GM18499 (cell line): ENCODE measurements at regions not wholly inside any gene's neighbourhood (a gene's known extent, or its start where the extent isn't known, plus 50 kb on each side); places are given as distances from the start of the nearest gene placed in this dataset.

ENCODE experiments used
- ATAC-seq: cut with Tn5 transposase; IDR thresholded peaks from one replicate; pipeline ENCODE4 v1.9.1; 2021; ENCODE audit warnings: moderate number of reproducible peaks; ENCODE audit not compliant: insufficient read depth, unreplicated experiment

DNA sequence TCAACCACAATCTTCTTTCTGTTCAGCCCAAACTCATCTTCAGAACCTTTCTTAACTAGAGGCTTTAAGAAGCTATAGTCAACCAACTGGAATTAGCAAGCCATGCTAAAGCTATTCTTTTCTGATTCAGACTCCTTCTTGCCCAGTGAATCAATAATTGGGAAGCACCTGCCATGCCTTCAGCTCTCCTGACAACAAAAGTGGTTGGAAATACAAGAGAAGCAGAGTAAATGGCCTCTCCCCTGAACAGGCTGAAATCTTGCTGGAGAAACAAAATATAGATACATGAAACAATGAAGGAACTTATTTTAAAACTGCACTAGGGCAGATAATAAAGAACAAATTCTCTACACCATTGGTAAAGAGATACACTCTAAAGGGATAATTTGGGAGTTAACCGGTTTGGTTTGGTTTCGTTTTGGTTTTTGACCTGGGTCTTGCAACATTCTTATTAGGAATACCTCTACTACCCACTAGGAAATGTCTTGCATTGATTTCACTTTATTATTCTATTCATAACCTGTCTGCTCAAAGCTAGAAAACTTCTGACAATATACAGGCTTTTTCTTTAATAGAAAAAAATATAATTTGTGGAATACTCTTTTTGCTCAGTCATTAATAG, 173.6 kb upstream of the DYNLRB2 start:
- no peak for ATAC-seq

DNA sequence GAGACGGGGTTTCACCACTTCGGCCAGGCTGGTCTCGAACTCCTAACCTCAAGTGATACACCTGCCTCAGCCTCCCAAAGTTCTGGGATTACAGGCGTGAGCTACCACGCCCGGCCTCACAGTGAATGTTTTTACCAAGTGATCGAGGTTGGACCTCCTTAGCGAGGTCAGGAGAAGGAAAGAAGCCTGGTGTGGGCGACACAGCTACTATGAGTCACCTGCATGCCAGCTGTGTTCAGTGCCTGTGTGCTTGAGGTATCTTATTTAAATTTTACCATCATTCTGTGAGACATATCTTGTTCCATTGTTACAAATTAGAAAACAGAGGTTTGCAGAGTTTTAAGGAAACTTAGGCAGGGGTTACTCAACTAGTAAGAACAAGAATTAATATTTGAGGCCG, 174.8 kb upstream of the DYNLRB2 start:
- no peak for ATAC-seq

DNA sequence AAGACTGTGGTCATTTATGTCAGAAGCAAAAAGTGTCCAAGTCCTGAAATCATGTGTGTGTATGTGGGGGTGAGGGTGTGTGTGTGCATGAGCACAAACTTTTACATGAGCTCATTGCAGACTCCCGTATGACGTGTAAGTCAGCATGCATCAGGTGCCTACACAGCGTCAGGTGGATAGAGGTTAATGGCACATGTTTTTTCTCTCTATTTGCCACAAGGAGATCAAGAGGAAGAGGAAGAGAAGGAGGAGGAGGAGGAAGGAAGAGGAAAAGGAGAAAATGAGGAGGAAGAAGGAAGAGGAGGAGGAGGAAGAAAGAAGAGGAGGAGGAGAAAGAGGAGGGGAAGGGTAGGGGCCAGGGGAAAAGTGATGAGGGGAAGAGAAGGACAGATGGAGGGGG, 178.0 kb upstream of the DYNLRB2 start:
- ATAC-seq, result no peak

DNA sequence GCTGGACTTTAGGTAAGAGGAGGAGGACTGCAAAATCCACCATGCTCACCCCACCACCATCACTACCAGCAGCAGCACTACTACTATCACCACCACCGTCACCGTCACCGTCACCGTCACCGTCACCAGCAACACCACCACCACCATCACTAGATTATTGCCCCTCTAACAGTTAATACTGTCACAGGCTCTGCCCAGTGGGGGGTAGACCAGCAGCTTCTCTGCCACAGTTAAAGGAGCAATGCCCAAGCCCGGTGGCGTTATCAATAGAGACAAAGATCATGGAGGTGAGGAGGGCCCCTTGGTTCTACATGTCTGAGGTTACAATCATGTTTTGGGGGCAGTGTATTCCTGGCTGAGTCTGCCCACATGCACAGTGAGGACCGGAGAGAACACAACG, 184.4 kb upstream of the DYNLRB2 start:
- ATAC-seq, result no peak

DNA sequence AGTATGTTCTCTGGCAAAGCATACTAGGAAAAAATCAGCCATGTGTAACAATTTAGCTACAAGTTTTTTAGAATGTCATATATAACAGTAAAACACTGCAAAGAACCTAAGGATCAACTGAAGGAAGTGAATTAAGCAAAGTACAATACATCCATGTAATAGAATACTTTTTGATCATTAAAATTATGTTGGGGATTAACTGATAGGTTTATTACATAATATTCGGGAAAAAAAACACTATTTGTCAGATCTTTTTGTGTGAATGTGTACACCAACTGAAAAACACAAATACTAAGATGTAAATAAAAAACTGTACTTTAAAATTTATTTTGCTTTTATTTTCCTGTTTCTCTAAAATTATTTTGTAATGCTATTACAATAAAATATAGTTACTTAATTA, 185.5 kb upstream of the DYNLRB2 start:
- no peak for ATAC-seq

DNA sequence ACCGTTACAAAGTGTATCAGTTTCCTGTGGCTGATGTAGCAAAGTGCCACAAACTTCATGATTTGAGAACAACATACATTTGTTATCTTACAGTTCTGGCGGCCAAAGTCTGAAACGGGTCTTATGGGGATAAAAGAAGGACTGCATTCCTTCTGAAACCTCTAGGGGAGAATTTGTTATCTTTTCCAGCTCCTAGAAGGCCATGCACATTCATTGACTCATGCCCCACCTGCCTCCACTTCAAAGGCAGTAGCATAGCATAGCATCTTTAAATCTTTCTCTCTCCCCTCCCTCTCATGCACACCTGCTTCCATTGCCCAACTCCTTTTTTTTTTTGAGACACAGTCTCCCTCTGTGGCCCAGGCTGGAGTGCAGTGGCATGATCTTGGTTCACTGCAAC, 190.7 kb upstream of the DYNLRB2 start:
- ATAC-seq, result no peak

DNA sequence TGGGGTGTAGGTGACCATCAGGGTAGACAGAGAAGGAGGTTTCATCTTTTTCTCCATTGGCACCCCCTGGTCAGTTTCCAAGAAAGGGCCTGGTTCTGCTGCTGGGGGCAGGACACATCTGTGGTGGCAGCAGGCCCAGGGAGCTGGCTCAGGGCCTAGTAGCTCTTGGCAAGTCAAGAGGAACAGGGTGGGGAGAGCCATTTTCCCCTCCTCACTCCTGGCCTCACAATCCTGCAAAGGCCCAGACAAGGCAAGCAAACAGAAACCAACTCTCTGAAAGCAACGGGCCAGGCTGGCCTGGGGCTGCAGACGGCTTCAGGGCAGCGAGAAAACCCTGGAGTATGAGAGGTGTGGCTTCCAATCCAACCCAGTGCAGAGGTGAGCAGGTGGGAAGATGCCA, 192.9 kb upstream of the DYNLRB2 start:
- no peak for ATAC-seq

DNA sequence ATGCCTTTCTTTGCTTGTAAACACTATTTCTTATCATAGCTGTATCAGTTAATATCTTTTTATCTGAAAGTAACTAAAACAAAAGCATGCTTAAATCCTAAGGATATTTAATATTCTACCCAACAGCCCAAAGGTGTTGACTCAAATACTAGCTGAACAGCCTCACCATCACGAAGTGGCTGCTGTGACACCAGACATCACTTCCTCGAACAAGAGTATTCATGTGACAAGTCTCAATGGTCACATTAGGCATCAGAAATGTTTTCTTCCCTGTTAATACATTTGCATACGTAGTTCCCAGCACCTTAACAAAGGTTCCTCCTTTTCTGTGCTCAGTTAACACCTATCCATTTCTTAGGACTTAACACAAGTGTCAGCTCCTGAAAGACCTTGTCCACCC, 193.8 kb upstream of the DYNLRB2 start:
- ATAC-seq, result no peak

DNA sequence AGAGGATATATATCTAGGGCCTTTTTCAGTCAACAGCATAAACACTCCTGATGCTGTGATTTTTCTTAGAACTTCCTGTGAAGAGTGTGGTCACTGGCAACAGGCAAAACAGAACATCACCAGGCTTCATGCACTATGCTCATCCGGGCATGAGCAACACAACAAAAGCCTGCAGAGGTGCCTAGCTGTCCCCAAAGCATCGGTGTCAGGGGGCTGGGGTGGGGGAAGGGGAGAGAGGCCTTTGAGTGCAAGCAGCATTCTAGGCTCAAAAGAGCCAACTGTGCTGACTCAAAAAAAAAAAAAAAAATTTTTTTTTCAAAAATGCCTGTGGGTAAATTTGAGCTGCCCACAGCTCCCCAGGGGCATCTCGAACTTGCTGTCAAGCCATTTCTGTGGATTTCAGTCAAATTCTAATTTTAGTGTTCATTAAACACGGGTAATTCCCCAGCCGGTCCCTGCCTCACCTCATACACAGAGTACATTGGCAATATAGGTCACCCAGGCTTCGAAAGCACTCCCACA, 194.6 kb upstream of the DYNLRB2 start:
- no peak for ATAC-seq

DNA sequence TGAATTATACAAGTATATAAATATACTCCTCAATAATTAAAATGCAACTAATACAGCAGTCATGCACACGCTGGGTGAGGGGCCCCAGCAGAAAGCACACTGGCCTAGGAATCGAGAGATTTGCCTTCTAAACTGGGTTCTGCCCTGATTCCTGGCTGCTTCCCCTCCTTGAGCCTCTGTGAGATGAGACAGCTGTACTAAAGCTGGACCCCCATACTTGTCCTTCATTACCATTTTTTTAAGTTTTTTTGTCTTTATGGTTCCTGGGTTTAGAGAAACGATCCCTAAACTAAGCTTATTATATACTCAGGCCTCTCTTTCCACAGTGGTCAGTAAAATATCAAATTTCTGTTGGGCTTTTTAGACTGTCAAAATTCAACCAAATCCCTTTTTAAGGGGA, 195.1 kb upstream of the DYNLRB2 start:
- ATAC-seq, result no peak

DNA sequence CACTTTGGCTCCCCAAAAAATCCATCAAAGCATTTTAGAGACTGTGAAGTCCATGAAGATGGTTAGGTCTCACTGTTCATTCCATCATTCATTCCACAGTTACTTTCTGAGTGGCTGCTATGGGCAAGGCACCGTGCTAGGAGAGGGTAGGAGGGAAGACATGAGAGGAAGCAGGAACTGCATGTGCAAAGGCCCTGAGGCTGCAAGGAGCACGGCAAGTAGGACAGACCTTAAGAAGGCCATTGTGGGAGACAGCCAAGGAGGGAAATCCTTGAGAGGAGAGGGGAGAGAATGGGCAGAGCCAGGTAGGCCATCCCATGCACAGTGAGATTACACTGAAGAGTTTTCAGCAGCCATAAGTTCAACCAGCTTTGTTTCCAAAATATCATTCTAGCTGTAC, 196.2 kb upstream of the DYNLRB2 start:
- ATAC-seq, result no peak

DNA sequence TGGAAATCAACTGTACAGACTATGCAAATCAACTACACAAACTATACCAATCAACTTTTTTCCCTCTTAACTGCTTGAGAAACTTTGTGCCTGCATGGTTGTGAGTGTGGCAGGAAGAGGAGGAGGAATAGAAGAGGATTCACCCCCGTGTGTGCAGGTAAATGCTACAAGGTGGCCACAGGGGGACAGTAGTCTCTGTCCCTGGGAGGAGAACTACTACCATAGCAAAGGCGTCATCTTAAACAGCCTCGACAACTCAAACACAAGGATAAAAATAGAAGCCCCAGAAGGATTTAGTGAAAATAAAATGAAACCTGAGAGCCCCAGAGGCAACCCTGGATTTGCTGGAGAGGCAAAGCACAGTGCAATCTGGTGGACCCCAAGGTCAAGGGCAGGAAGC, 199.5 kb upstream of the DYNLRB2 start:
- no peak for ATAC-seq

DNA sequence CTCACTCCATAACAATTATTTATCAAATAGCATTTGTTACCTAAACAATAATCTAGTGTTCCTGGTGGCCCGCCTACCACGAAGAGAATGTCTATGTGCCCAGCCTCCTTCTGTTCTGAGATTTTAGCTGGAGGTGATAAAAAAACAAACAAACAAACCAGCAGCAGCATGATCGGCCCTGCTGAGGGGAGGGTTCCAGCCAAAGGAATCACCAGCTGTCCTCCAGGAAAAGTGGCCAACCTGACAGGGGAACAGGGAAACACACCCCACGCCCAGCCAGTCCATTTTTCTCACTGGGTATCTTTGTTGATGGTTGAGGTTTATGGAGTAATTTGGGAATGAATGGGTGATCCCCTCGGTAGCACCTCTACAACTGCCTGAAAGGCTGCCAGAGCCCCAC, 203.0 kb upstream of the DYNLRB2 start:
- no peak for ATAC-seq

DNA sequence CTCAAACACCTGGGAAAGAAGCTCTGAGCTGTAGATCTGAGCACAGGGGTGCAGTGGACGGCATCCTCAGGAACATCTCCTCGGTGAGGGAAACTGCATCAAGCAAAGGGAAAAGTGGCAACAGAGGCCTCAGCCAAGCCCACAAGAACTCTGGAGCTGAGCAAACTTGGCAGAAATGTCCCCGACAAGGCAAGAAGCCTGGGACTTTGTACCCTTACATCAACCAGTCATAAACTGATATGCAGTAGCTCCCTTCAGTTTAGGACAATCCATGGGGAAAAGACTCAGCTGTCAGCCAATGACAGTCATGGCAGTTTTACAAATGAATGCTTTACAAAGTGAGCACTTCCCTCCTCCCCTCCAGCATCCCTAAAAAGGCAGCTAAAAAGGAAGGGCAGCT, 210.0 kb upstream of the DYNLRB2 start:
- ATAC-seq, result no peak

DNA sequence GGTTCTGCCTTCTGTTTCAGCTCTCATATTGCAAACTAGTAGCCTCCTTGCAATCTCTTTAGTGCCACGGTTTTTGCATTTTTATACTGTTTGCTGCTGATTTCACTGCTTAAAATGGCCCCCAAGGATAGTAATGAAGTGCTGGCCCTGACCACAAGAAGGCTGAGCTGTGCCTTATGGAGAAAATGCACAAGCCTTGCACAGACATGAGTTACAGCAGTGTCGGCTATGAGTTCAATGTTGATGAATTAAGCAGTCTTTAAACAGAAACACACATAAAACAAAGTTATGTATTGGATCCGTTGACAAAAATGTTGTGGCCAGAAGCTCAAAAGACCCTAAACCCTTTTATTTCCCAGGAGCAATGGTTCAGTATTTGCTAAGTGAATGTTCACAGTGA, 210.6 kb upstream of the DYNLRB2 start:
- no peak for ATAC-seq

DNA sequence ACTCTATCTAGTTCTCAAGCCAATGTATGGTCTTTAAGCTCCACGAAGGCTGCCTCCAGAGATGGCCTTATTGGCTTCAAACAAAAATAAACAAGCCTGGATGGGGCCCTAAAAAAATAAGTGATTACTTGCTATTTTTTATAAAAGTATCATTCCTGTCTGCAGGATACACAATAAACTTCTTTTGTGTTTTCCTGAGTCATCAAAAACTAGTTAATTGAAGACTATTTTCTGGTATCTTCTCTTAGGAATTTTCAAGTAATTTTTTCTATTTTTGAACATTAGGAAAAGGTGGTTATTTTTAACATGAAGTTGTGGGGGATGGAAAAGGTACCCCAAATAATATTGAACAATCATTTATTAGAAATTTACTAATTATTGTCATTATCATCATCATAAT, 213.1 kb upstream of the DYNLRB2 start:
- no peak for ATAC-seq

DNA sequence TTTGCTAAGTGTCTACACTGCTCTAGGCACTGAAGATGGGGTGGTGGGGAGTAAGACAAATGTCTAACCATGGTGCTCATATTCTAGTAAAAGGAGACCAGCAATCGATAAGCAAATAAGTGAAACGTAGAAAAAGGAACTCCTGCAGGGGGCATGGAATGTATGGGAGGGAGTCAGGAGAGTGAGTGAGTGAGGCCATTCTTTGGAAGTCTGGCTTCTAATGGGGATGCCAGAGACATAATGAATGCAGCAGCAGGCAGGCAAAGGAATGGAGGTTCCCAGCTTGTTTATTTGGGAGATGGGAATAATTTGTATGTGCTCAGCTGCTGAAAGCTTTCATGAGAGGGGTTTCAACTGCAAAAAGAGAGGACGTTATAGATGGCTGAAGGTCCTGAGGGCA, 216.4 kb upstream of the DYNLRB2 start:
- ATAC-seq, result no peak

DNA sequence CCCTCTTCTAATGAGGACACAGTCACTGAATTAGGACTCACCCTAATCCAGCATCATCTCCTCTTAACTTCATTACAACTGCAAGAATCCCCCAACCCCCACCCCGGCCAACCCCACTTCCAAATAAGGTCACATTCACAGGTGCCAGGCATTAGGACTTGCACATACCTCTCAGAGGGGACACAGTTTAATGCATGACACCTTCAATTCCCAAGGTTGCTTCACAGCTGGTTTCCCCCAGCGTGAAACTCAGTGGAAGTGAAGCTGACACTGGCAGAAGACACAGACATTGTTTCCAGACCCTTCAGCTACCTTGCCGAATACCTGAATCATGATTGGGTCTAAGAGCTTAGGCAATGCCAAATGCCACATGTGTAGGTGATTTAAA, 217.0 kb upstream of the DYNLRB2 start:
- no peak for ATAC-seq

DNA sequence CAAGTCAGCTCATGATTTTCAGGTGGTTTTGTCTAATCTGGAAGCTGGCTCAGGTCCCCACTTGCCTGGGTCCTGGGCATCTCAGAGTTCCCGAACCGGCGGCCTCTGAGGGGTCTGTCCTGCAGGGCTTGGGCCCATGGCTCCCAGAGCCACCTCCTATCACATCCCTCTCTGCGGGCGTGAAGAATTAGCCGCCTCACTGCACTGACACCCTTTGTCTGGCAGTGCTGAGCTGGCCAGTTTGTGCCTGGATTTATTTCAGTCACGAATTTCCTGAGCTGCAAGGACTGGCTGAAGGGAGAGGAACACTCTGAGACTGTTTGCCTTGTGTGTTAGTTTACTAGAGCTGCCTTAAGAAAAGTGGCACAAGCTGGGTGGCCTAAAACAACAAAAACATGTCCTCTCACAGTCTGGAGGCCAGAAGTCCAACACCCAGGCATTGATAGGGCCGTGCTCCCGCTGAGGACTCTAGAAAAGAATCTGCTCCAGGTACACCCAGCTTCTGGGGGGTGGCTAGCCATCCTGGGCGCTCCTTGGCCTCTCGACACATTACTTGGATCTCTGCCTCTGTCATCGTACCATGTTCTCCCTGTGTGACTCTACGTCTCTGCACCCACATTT, 217.5 kb upstream of the DYNLRB2 start:
- ATAC-seq, result no peak

DNA sequence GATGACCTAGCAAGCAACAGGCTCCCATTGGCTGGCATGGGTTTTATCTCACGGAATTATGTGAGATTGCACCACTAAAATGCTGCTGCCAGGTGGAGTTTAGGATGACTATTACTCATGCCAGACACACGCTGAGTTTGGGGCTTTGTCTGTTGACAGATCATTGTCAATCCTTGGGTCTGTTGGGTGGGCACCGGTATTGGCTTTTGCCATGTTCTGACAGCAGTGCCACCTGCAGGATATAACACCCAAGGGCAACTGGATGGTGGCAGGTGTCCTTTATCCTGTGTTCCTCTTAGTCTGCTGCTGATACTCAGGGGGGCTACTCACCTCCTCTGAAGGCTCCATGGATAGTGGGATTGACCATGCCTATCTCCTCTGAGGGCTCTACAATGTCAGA, 221.6 kb upstream of the DYNLRB2 start:
- no peak for ATAC-seq

DNA sequence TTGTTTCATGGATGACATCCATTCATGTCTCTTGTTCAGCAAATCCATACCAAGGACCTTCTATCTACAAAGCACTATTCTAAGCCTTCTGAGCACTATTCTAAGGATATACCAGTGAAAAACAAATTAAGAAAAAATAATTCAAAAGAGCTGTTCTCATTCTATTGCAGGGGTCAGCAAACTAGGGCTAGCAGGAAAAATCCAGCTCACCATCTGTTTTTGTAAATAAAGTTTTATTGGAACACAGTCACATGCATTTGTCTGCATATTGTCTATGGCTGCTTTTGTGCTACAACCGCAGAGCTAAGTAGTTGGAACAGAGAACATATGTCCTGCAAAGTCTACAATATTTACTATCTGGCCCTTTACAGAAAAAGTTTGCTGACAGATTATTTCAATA, 222.7 kb upstream of the DYNLRB2 start:
- no peak for ATAC-seq

DNA sequence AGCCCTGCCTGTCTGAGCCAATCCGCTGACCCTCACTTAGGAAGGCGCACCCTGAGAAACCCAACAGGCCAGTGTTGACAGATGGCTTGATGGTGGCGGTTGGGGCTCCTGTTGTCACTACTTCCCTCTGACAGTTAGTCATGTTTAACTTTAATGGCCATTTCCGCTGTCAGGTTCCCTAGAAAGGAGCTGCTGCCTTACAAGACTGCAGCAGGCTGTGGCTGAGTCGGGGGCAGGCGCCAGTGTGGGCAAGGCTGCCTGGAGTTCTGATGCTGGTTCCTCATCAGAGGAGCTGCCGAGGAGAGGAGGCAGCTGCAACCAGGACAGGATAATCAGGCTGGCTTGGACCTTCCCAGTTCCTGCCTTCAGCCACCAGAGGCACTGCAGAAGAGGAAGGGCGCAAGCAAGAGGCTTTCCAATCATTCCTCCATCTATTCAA, 223.2 kb upstream of the DYNLRB2 start:
- ATAC-seq, result no peak
